GM23338 (cell line): ENCODE measurements at regions not wholly inside any gene's neighbourhood (a gene's known extent, or its start where the extent isn't known, plus 50 kb on each side); places are given as distances from the start of the nearest gene placed in this dataset.

Experiments
- ATAC-seq: fragments of 200-7000 bp; cut with Tn5 transposase; 3 replicates; pipeline ENCODE4 v1.9.1; 2020
- DNase-seq: peaks from one replicate; pipeline ENCODE4 v3.0.0-alpha.2; 2015; ENCODE audit warnings: low spot score
- H2AFZ ChIP-seq: fragments of 200-600 bp; sonication (generic); 2 replicates; pipeline ENCODE4 v1.8.0; 2016; ENCODE audit warnings: antibody characterized with exemption, mild to moderate bottlenecking, moderate library complexity
- H3F3A ChIP-seq: fragments of 200-600 bp; sonication (generic); replicated peaks from 2 replicates; pipeline ENCODE4 v1.8.0; 2017; ENCODE audit warnings: antibody characterized with exemption, mixed run types, low read depth
- H3K27ac ChIP-seq: fragments of 200-600 bp; sonication (generic); 2 replicates; pipeline ENCODE4 v1.6.1; 2016; ENCODE audit warnings: low read depth
- H3K27me3 ChIP-seq: fragments of 200-600 bp; sonication (generic); 2 replicates; pipeline ENCODE4 v1.8.0; 2016; ENCODE audit warnings: mild to moderate bottlenecking, mixed run types, moderate library complexity; ENCODE audit not compliant: insufficient read depth
- H3K36me3 ChIP-seq: fragments of 200-600 bp; sonication (generic); 2 replicates; pipeline ENCODE4 v1.8.0; 2016; ENCODE audit warnings: mild to moderate bottlenecking; ENCODE audit not compliant: insufficient read depth
- H3K4me1 ChIP-seq: fragments of 200-600 bp; sonication (generic); 2 replicates; pipeline ENCODE4 v1.8.0; 2016; ENCODE audit warnings: mild to moderate bottlenecking, moderate library complexity; ENCODE audit not compliant: insufficient read depth
- H3K4me2 ChIP-seq: fragments of 200-600 bp; sonication (generic); 2 replicates; pipeline ENCODE4 v1.7.1; 2017; ENCODE audit warnings: mixed run types
- H3K4me3 ChIP-seq: fragments of 200-600 bp; sonication (generic); 2 replicates; pipeline ENCODE4 v1.6.1; 2016; ENCODE audit warnings: mixed run types
- H3K79me2 ChIP-seq: fragments of 200-600 bp; sonication (generic); replicated peaks from 2 replicates; pipeline ENCODE4 v1.8.0; 2017; ENCODE audit warnings: mild to moderate bottlenecking; ENCODE audit not compliant: insufficient read depth
- H3K9me2 ChIP-seq: fragments of 200-600 bp; sonication (generic); 2 replicates; pipeline ENCODE4 v1.8.0; 2017; ENCODE audit not compliant: insufficient read depth
- H4K20me1 ChIP-seq: fragments of 200-600 bp; sonication (generic); replicated peaks from 2 replicates; pipeline ENCODE4 v1.8.0; 2017; ENCODE audit warnings: mild to moderate bottlenecking; ENCODE audit not compliant: insufficient read depth
- H3K27ac Mint-ChIP-seq: 2 replicates; pipeline ENCODE4 v1.8.0; 2020; ENCODE audit warnings: inconsistent platforms, mild to moderate bottlenecking, moderate library complexity, mixed read lengths
- H3K27me3 Mint-ChIP-seq: 3 replicates; pipeline ENCODE4 v1.8.0; 2022; ENCODE audit warnings: low read depth, mild to moderate bottlenecking, moderate library complexity, mixed read lengths, inconsistent platforms; ENCODE audit not compliant: insufficient read depth, poor library complexity
- H3K36me3 Mint-ChIP-seq: 3 replicates; pipeline ENCODE4 v1.8.0; 2021; ENCODE audit warnings: low read depth, mild to moderate bottlenecking, inconsistent platforms, moderate library complexity, mixed read lengths
- H3K4me1 Mint-ChIP-seq: 3 replicates; pipeline ENCODE4 v1.8.0; 2020; ENCODE audit warnings: mild to moderate bottlenecking, inconsistent platforms, mixed read lengths
- H3K4me3 Mint-ChIP-seq: 3 replicates; pipeline ENCODE4 v1.8.0; 2021; ENCODE audit warnings: moderate library complexity, mild to moderate bottlenecking, inconsistent platforms, mixed read lengths
- H3K9me3 Mint-ChIP-seq: 3 replicates; pipeline ENCODE4 v1.8.0; 2020; ENCODE audit warnings: moderate library complexity, mild to moderate bottlenecking, inconsistent platforms, mixed read lengths
- CREB1 ChIP-seq: fragments of 250-450 bp; sonication (Bioruptor Pico); IDR thresholded peaks from 2 replicates; pipeline ENCODE4 v1.5.0; 2020; ENCODE audit warnings: low read depth, mild to moderate bottlenecking, moderate library complexity
- EZH2phosphoT487 ChIP-seq: fragments of 200-600 bp; sonication (generic); IDR thresholded peaks from one replicate; pipeline ENCODE4 v1.8.1; 2018; ENCODE audit warnings: antibody characterized with exemption; ENCODE audit not compliant: unreplicated experiment
- POLR2AphosphoS5 ChIP-seq: IDR thresholded peaks from 2 replicates; pipeline ENCODE4 v1.6.1; 2016; ENCODE audit warnings: antibody characterized with exemption, low read depth
- TF ChIP-seq, protein P1 (sequence below): IDR thresholded peaks from one replicate; pipeline ENCODE4 v1.6.1; 2018; ENCODE audit warnings: antibody characterized with exemption; ENCODE audit not compliant: unreplicated experiment
- TF ChIP-seq, protein P2 (sequence below), 2 experiments: fragments of 200-600 bp in 1 of 2; sonication (generic) in 1 of 2; conservative IDR thresholded peaks; 2 replicates each; pipeline versions ENCODE4 v1.5.1 to v1.6.1; 2016 to 2017; ENCODE audit warnings: antibody characterized with exemption in 2 of 2, low read depth in 2 of 2, mild to moderate bottlenecking in 2 of 2, moderate library complexity in 1 of 2

GRCh38 chr4:26106776-26107175 is 192.8 kb downstream of the SMIM20 start:
- H3K9me2 ChIP-seq = peaks cover 10% of the 10 kb centered on the region
- no peak overlapping the region for H3K27ac ChIP-seq
- H3K36me3 ChIP-seq = no peaks in the 10 kb centered on the region
- no peak overlapping the region for H3K4me3 Mint-ChIP-seq
- no peak overlapping the region for H3K4me3 ChIP-seq
- no peak overlapping the region for H3K27ac Mint-ChIP-seq
- no peaks in the 10 kb centered on the region for H3K4me1 ChIP-seq
- no peak overlapping the region for H3K4me2 ChIP-seq
- 0 out of 2 replicates have a peak overlapping the region, but pooled peaks have one; percentile 59 for H2AFZ ChIP-seq
- no peak for DNase-seq
- H3F3A ChIP-seq = no peaks in the 10 kb centered on the region
- no peaks in the 10 kb centered on the region for H3K79me2 ChIP-seq
- H3K4me1 Mint-ChIP-seq = no peaks in the 10 kb centered on the region
- H3K27me3 ChIP-seq = no peaks in the 10 kb centered on the region
- ATAC-seq = no peak
- H3K36me3 Mint-ChIP-seq = peaks cover 1% of the 10 kb centered on the region; the same call in 2 of the 3 replicates
- TF ChIP-seq EZH2phosphoT487 (no peak), POLR2AphosphoS5 (no peak), CREB1 (CRISPR knock-in tag) (no peak)
- H4K20me1 ChIP-seq = no peaks in the 10 kb centered on the region
- H3K27me3 Mint-ChIP-seq = peaks cover 3% of the 10 kb centered on the region
- H3K9me3 Mint-ChIP-seq = peaks cover 8% of the 10 kb centered on the region

- Mint-ChIP-seq H3K27ac (no peak overlapping the region), H3K4me1 (no peaks in the 10 kb centered on the region), H3K27me3 (peaks cover 3% of the 10 kb centered on the region), H3K9me3 (peaks cover 20% of the 10 kb centered on the region), H3K4me3 (no peak overlapping the region), H3K36me3 (peaks cover 9% of the 10 kb centered on the region; the same call in 2 of the 3 replicates)
- Histone ChIP-seq H4K20me1 (no peaks in the 10 kb centered on the region), H3K36me3 (no peaks in the 10 kb centered on the region), H3K4me3 (no peak overlapping the region), H3K4me2 (no peak overlapping the region), H3K27me3 (no peaks in the 10 kb centered on the region), H3K4me1 (no peaks in the 10 kb centered on the region), H3F3A (no peaks in the 10 kb centered on the region), H3K9me2 (peaks cover 10% of the 10 kb centered on the region), H2AFZ (no peak overlapping the region), H3K27ac (no peak overlapping the region), H3K79me2 (no peaks in the 10 kb centered on the region)
- DNase-seq (peak; percentile 9), ATAC-seq (no peak)
- TF ChIP-seq, protein P1, sequence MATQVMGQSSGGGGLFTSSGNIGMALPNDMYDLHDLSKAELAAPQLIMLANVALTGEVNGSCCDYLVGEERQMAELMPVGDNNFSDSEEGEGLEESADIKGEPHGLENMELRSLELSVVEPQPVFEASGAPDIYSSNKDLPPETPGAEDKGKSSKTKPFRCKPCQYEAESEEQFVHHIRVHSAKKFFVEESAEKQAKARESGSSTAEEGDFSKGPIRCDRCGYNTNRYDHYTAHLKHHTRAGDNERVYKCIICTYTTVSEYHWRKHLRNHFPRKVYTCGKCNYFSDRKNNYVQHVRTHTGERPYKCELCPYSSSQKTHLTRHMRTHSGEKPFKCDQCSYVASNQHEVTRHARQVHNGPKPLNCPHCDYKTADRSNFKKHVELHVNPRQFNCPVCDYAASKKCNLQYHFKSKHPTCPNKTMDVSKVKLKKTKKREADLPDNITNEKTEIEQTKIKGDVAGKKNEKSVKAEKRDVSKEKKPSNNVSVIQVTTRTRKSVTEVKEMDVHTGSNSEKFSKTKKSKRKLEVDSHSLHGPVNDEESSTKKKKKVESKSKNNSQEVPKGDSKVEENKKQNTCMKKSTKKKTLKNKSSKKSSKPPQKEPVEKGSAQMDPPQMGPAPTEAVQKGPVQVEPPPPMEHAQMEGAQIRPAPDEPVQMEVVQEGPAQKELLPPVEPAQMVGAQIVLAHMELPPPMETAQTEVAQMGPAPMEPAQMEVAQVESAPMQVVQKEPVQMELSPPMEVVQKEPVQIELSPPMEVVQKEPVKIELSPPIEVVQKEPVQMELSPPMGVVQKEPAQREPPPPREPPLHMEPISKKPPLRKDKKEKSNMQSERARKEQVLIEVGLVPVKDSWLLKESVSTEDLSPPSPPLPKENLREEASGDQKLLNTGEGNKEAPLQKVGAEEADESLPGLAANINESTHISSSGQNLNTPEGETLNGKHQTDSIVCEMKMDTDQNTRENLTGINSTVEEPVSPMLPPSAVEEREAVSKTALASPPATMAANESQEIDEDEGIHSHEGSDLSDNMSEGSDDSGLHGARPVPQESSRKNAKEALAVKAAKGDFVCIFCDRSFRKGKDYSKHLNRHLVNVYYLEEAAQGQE = no peak
- TF ChIP-seq, protein P2, sequence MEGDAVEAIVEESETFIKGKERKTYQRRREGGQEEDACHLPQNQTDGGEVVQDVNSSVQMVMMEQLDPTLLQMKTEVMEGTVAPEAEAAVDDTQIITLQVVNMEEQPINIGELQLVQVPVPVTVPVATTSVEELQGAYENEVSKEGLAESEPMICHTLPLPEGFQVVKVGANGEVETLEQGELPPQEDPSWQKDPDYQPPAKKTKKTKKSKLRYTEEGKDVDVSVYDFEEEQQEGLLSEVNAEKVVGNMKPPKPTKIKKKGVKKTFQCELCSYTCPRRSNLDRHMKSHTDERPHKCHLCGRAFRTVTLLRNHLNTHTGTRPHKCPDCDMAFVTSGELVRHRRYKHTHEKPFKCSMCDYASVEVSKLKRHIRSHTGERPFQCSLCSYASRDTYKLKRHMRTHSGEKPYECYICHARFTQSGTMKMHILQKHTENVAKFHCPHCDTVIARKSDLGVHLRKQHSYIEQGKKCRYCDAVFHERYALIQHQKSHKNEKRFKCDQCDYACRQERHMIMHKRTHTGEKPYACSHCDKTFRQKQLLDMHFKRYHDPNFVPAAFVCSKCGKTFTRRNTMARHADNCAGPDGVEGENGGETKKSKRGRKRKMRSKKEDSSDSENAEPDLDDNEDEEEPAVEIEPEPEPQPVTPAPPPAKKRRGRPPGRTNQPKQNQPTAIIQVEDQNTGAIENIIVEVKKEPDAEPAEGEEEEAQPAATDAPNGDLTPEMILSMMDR (conservative IDR thresholded peaks at IDR 0.05; ENCODE audit: low read depth in 2 of 2) = peak in 1 of 2 experiments; percentile 25; a peak in 3 of 4 replicates
Measured at GRCh38 chr4:26108054-26108453, 194.0 kb downstream of the SMIM20 start.
